ENCODE measurements at regions not wholly inside any gene's neighbourhood (a gene's known extent, or its start where the extent isn't known, plus 50 kb on each side); places are given as distances from the start of the nearest gene placed in this dataset.

GRCh38 chr22:47586038-47586437 lies 823.6 kb downstream of the TBC1D22A start:
- no peak for DNase-seq

GRCh38 chr22:47583959-47584562 lies 821.6 kb downstream of the TBC1D22A start:
- no peak for DNase-seq

GRCh38 chr22:47582067-47582466 lies 819.6 kb downstream of the TBC1D22A start:
- no peak for DNase-seq

GRCh38 chr22:47580121-47580520 lies 817.7 kb downstream of the TBC1D22A start:
- no peak for DNase-seq

- DNase-seq: no peak
Measured at GRCh38 chr22:47576908-47577307, 814.5 kb downstream of the TBC1D22A start.

- no peak for DNase-seq
Measured at GRCh38 chr22:47575291-47575690, 812.8 kb downstream of the TBC1D22A start.

- DNase-seq: no peak
Measured at GRCh38 chr22:47574556-47574955, 812.1 kb downstream of the TBC1D22A start.

- no peak for DNase-seq
Measured at GRCh38 chr22:47573141-47573540, 810.7 kb downstream of the TBC1D22A start.

GRCh38 chr22:47572443-47572842 lies 810.0 kb downstream of the TBC1D22A start:
- no peak for DNase-seq

- DNase-seq: no peak
Measured at GRCh38 chr22:47571616-47572015, 809.2 kb downstream of the TBC1D22A start.

- no peak for DNase-seq
Measured at GRCh38 chr22:47570851-47571250, 808.4 kb downstream of the TBC1D22A start.

- DNase-seq: no peak
Measured at GRCh38 chr22:47570300-47570685, 807.8 kb downstream of the TBC1D22A start.

GRCh38 chr22:47569389-47570299 lies 807.2 kb downstream of the TBC1D22A start:
- no peak for DNase-seq

- DNase-seq: no peak
Measured at GRCh38 chr22:47568700-47569099, 806.2 kb downstream of the TBC1D22A start.

- DNase-seq: no peak
Measured at GRCh38 chr22:47567126-47568090, 805.0 kb downstream of the TBC1D22A start.

- DNase-seq: no peak
Measured at GRCh38 chr22:47566491-47566890, 804.0 kb downstream of the TBC1D22A start.

GRCh38 chr22:47565607-47566006 lies 803.2 kb downstream of the TBC1D22A start:
- no peak for DNase-seq

GRCh38 chr22:47564651-47565434 lies 802.4 kb downstream of the TBC1D22A start:
- DNase-seq: no peak

GRCh38 chr22:47564158-47564450 lies 801.7 kb downstream of the TBC1D22A start:
- DNase-seq: no peak

GRCh38 chr22:47563406-47564157 lies 801.1 kb downstream of the TBC1D22A start:
- no peak for DNase-seq

GRCh38 chr22:47561766-47562165 lies 799.3 kb downstream of the TBC1D22A start:
- DNase-seq: no peak
